Tibial nerve (tissue), 4 donors: ENCODE measurements at regions not wholly inside any gene's neighbourhood (a gene's known extent, or its start where the extent isn't known, plus 50 kb on each side); places are given as distances from the start of the nearest gene placed in this dataset.

ENCODE experiments used
- EP300 ChIP-seq, 2 donors: sonication (generic); formaldehyde crosslinking; IDR thresholded peaks; one replicate each; pipeline ENCODE4 v1.6.1; 2017; ENCODE audit warnings: antibody characterized with exemption in 2 of 2, mild to moderate bottlenecking in 1 of 2
- POLR2A ChIP-seq, 2 donors: fragments of 450-650 bp; IDR thresholded peaks; one replicate each; pipeline ENCODE4 v1.6.1; 2017; ENCODE audit warnings: antibody characterized with exemption in 2 of 2, mild to moderate bottlenecking in 2 of 2, moderate library complexity in 2 of 2
- TF ChIP-seq, protein P1 (sequence below), 5 experiments: fragments of 200-600 bp in 3 of 5; fragments of 450-650 bp in 2 of 5; sonication (generic) in 3 of 5; IDR thresholded peaks; one replicate each; pipeline ENCODE4 v1.5.1; 2016 to 2019; ENCODE audit warnings: antibody characterized with exemption in 5 of 5, mild to moderate bottlenecking in 3 of 5, moderate library complexity in 2 of 5

DNA sequence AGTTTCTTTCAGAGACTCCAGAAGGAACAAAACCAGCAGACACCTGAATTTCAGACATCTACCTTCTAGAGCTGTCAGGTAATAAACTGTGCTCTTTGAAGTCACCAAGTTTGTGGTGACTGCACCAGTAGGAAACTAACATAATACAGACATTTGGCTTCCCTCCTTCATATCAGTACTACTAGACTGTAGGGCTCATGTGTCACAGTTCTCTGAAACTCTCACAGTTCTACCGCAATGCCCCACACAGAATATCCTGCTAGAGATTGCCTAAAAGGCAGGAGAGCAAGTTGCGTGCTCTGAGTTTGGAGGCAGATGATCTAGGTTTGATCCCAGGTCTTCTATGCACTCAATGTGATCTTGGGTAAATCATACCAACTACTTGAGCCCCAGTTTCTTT is 205.0 kb upstream of the LRFN2 start:
- TF ChIP-seq EP300 (IDR thresholded peaks at IDR 0.05) (no peak), POLR2A (IDR thresholded peaks at IDR 0.05) (no peak)
- TF ChIP-seq, protein P1, sequence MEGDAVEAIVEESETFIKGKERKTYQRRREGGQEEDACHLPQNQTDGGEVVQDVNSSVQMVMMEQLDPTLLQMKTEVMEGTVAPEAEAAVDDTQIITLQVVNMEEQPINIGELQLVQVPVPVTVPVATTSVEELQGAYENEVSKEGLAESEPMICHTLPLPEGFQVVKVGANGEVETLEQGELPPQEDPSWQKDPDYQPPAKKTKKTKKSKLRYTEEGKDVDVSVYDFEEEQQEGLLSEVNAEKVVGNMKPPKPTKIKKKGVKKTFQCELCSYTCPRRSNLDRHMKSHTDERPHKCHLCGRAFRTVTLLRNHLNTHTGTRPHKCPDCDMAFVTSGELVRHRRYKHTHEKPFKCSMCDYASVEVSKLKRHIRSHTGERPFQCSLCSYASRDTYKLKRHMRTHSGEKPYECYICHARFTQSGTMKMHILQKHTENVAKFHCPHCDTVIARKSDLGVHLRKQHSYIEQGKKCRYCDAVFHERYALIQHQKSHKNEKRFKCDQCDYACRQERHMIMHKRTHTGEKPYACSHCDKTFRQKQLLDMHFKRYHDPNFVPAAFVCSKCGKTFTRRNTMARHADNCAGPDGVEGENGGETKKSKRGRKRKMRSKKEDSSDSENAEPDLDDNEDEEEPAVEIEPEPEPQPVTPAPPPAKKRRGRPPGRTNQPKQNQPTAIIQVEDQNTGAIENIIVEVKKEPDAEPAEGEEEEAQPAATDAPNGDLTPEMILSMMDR (IDR thresholded peaks at IDR 0.05) = no peak
